Activated B cell treated with CpG ODN at 0.5 μM for 24 hours (primary cell): ENCODE measurements at regions not wholly inside any gene's neighbourhood (a gene's known extent, or its start where the extent isn't known, plus 50 kb on each side); places are given as distances from the start of the nearest gene placed in this dataset.
A peak's percentile ranks its signal among the peaks of the same experiment; 100 is the strongest.

Experiments
- ATAC-seq: fragments of 200-7000 bp; cut with Tn5 transposase; one replicate; pipeline ENCODE4 v1.10.0; 2021; ENCODE audit warnings: low read depth, mild to moderate bottlenecking, moderate library complexity
- CTCF ChIA-PET: fragments of 350-600 bp; sonication (Branson Sonifier 250); formaldehyde crosslinking; loops from one replicate; lab custom pipeline; 2021; ENCODE audit warnings: antibody characterized with exemption; lab: Charles Lee
- POLR2A ChIA-PET: fragments of 350-600 bp; sonication (Branson Sonifier 250); formaldehyde crosslinking; loops from one replicate; lab custom pipeline; 2021; ENCODE audit warnings: antibody characterized with exemption; lab: Charles Lee
- DNase-seq: peaks from one replicate; pipeline ENCODE4 v3.0.0; 2022
- H3K27ac Mint-ChIP-seq: one replicate; pipeline ENCODE4 v1.8.0; 2020; ENCODE audit warnings: mixed read lengths
- H3K27me3 Mint-ChIP-seq: one replicate; pipeline ENCODE4 v1.8.0; 2021; ENCODE audit warnings: mixed read lengths
- H3K36me3 Mint-ChIP-seq: one replicate; pipeline ENCODE4 v1.8.0; 2021; ENCODE audit warnings: low read depth, mixed read lengths
- H3K4me1 Mint-ChIP-seq: one replicate; pipeline ENCODE4 v1.8.0; 2021; ENCODE audit warnings: mixed read lengths
- H3K4me3 Mint-ChIP-seq: one replicate; pipeline ENCODE4 v1.8.0; 2020; ENCODE audit warnings: mild to moderate bottlenecking, mixed read lengths
- H3K9me3 Mint-ChIP-seq: one replicate; pipeline ENCODE4 v1.8.0; 2020; ENCODE audit warnings: mixed read lengths
- intact Hi-C: fragments of 100-400 bp; cut with micrococcal nuclease; formaldehyde crosslinking; loops from one replicate; pipeline ENCODE4 v1.15.1; 2024
- TF ChIP-seq, protein P1 (sequence below): fragments of 200-600 bp; IDR thresholded peaks from one replicate; pipeline ENCODE4 v1.8.0; 2022; ENCODE audit warnings: antibody characterized with exemption, mild to moderate bottlenecking

DNA sequence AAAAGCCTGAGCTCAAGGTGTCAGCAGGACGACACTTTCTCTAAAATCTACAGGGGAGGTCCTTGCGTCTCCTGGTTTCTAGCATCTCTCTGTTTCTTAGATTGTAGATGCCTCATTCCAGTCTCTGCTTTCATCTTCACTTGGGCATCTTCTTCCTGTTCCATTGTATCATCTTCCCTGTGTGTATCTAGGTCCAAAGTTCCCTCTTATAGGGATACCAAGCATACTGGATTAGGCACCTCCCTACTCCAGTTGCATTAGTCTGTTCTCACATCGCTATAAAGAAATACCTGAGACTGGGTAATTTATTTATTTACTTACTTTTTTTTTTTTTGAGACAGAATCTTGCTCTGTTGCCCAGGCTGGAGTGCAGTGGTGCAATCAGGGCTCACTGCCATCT lies 91.3 kb upstream of the ABCC4 start:
- TF ChIP-seq, protein P1, sequence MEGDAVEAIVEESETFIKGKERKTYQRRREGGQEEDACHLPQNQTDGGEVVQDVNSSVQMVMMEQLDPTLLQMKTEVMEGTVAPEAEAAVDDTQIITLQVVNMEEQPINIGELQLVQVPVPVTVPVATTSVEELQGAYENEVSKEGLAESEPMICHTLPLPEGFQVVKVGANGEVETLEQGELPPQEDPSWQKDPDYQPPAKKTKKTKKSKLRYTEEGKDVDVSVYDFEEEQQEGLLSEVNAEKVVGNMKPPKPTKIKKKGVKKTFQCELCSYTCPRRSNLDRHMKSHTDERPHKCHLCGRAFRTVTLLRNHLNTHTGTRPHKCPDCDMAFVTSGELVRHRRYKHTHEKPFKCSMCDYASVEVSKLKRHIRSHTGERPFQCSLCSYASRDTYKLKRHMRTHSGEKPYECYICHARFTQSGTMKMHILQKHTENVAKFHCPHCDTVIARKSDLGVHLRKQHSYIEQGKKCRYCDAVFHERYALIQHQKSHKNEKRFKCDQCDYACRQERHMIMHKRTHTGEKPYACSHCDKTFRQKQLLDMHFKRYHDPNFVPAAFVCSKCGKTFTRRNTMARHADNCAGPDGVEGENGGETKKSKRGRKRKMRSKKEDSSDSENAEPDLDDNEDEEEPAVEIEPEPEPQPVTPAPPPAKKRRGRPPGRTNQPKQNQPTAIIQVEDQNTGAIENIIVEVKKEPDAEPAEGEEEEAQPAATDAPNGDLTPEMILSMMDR = no peak
- ChIA-PET CTCF (interaction anchor here (1.0 to 1.5 kb wide), 2 partner anchors 10 to 201 kb away, joined by 3 to 4 read pairs; no protein-coding TSS in a partner anchor), POLR2A (no interaction called here)
- Mint-ChIP-seq H3K36me3 (no peaks in the 10 kb centered on the region), H3K4me1 (peaks cover 22% of the 10 kb centered on the region), H3K27ac (no peak overlapping the region), H3K27me3 (peaks cover 49% of the 10 kb centered on the region), H3K9me3 (no peaks in the 10 kb centered on the region), H3K4me3 (no peak overlapping the region)
- no peak for ATAC-seq
- no peak for DNase-seq
- intact Hi-C loops = no loop called here

DNA sequence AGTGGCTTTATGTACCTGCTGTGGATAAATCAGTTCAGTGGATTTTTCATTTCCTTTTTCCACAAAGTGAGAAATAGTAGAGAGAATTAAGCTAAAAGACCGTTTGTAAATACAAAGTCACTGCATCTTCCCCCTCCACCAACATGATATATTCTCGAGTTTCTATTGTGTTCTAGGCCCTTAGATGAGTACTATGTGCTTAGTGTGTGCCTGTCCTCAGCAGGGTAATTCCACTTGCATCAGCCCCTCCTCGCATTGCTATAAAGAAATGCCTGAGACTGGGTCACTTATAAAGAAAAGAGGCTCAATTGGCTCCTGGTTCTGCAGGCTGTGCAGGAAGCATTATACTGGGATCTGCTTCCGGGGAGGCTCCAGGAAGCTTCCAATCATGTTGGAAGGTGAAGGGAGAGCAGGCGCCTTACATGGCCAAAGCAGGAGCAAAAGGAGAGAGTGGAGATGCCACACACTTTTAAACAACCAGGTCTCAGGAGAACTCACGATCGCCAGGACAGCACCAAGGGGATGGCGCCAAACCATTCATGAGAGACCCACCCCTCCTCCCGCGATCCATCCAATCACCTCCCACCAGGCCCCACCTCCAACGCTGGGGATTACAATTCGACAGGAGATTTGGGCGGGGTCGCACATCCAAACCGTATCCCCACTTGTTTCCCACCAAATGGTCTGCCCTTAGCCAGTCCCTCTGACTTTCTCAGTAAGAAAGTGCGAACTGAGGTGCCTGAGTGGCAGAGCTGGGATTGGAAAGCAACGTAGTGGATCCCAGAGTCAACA lies 102.3 kb upstream of the ABCC4 start:
- Mint-ChIP-seq H3K36me3 (no peaks in the 10 kb centered on the region), H3K4me3 (peak overlapping the region; percentile 83), H3K4me1 (peaks cover 11% of the 10 kb centered on the region), H3K9me3 (no peaks in the 10 kb centered on the region), H3K27ac (no peak overlapping the region), H3K27me3 (peaks cover 21% of the 10 kb centered on the region)
- ATAC-seq (no peak), DNase-seq (no peak)
- POLR2A ChIA-PET = interaction anchor here (1.0 kb wide), 2 partner anchors 23 to 214 kb away, joined by 3 to 5 read pairs; no protein-coding TSS in a partner anchor
- CTCF ChIA-PET = interaction anchor here (0.9 to 9.6 kb wide), 32 partner anchors 9 to 968 kb away, joined by 3 to 371 read pairs (median 5); no protein-coding TSS in a partner anchor
- intact Hi-C loops = loop anchor here (1.0 to 10.0 kb wide), 7 partner anchors 23 to 969 kb away; no protein-coding TSS in a partner anchor
- TF ChIP-seq, protein P1 = no peak

DNA sequence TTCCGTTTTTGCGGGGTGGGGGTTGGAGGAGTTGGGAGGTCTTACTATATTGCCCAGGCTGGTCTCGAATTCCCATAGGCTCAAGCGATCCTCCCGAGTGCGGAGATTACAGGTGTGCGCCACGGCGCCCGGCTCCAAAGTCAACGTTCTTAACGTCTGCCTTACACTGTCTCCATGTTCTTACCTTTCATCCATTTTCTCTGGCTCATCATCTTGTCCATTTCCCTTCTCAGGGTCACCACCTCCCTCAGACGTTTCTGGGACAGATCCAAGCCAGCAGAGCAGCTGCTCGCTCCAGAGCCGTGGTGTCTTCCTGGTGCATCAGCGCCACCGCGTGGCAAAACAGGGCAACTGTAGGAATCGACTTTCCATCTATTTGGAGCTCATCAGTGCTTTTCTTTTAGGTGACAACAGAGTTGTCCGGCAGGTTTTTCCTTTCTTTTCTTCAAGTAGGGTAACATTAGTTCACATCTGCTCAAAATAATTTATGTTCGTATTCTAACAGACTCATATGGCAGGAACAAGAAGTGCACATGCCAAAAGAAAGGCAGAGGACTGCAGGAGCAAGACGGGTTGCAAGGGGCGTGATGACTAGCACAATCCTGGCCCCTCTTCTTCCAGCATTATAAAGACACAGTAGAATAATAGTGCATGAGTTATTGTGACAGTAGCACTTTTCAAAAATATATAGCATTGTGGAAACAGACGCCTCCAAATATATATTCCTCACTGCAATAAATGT lies 103.1 kb upstream of the ABCC4 start:
- peaks cover 21% of the 10 kb centered on the region for H3K27me3 Mint-ChIP-seq
- no peaks in the 10 kb centered on the region for H3K9me3 Mint-ChIP-seq
- TF ChIP-seq, protein P1 = peak; percentile 61
- ChIA-PET POLR2A (interaction anchor here (1.0 kb wide), 2 partner anchors 23 to 215 kb away, joined by 3 to 5 read pairs; no protein-coding TSS in a partner anchor), CTCF (interaction anchor here (0.6 to 9.6 kb wide), 44 partner anchors 9 to 969 kb away, joined by 3 to 371 read pairs (median 4); no protein-coding TSS in a partner anchor)
- DNase-seq (peak; percentile 61), ATAC-seq (peak; percentile 79)
- intact Hi-C loops = loop anchor here (1.0 to 10.0 kb wide), 7 partner anchors 24 to 970 kb away; no protein-coding TSS in a partner anchor
- peaks cover 11% of the 10 kb centered on the region for H3K4me1 Mint-ChIP-seq
- H3K27ac Mint-ChIP-seq = no peak overlapping the region
- H3K36me3 Mint-ChIP-seq = no peaks in the 10 kb centered on the region
- peak overlapping the region; percentile 83 for H3K4me3 Mint-ChIP-seq

DNA sequence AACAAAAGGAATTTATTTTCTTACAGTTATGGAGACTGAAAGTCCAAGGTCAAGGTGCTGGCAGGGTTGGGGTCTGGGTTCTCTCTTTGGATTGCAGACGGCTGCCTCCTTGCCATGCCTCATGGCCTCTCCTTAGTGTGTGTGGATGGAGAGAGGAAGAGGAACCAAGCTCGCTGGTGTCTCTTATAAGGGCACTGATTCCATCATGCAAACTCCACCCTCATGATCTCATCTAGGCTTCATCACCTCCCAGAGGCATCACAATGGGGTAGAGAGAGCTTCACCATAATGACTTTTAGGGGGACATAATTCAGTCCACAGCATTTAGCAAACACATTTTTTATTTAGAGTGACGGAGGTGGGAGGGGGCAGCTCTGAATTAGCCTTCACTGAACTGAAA lies 104.9 kb upstream of the ABCC4 start:
- no peak for ATAC-seq
- CTCF ChIA-PET = interaction anchor here (0.7 to 9.6 kb wide), 7 partner anchors 8 to 219 kb away, joined by 3 to 371 read pairs (median 3); no protein-coding TSS in a partner anchor
- TF ChIP-seq, protein P1 = no peak
- H3K9me3 Mint-ChIP-seq = no peaks in the 10 kb centered on the region
- H3K27ac Mint-ChIP-seq = no peak overlapping the region
- intact Hi-C loops = loop anchor here (10.0 kb wide), 1 partner anchor 971 kb away; no protein-coding TSS in a partner anchor
- POLR2A ChIA-PET = no interaction called here
- no peaks in the 10 kb centered on the region for H3K36me3 Mint-ChIP-seq
- H3K4me3 Mint-ChIP-seq = no peak overlapping the region
- DNase-seq = no peak
- peaks cover 11% of the 10 kb centered on the region for H3K4me1 Mint-ChIP-seq
- peaks cover 21% of the 10 kb centered on the region for H3K27me3 Mint-ChIP-seq
